ENCODE measurements at regions not wholly inside any gene's neighbourhood (a gene's known extent, or its start where the extent isn't known, plus 50 kb on each side); places are given as distances from the start of the nearest gene placed in this dataset.
"Not testable (repeated sequence)": the region's sequence is repeated elsewhere in the genome, so short reads cannot be mapped to it uniquely, and the experiment has no call there.

- no peak overlapping the region for H3K4me3 ChIP-seq (ENCODE audit: low read depth, low read length)
- ChIA-PET POLR2A (no interaction called here), CTCF (interaction anchor here (0.6 to 1.1 kb wide), 2 partner anchors 13 to 435 kb away, joined by 3 read pairs; no protein-coding TSS in a partner anchor)
- no peak for DNase-seq (ENCODE audit: low read depth, low spot score)
- TF ChIP-seq CTCF (IDR thresholded peaks at IDR 0.05; ENCODE audit: insufficient read depth, low read length, missing control alignments): no peak
These were observed 112.1 kb upstream of the LDB2 start for GRCh38 chr4:17010426-17011087.

GRCh38 chr4:17009871-17010367, 111.5 kb upstream of the LDB2 start:
- ChIA-PET POLR2A (no interaction called here), CTCF (interaction anchor here (0.6 to 1.1 kb wide), 2 partner anchors 13 to 436 kb away, joined by 3 read pairs; no protein-coding TSS in a partner anchor)
- DNase-seq (ENCODE audit: low read depth, low spot score): no peak
- TF ChIP-seq CTCF (IDR thresholded peaks at IDR 0.05; ENCODE audit: insufficient read depth, low read length, missing control alignments): no peak
- no peak overlapping the region for H3K4me3 ChIP-seq (ENCODE audit: low read depth, low read length)

GRCh38 chr4:17008834-17009345, 110.4 kb upstream of the LDB2 start:
- ChIA-PET CTCF (no interaction called here), POLR2A (no interaction called here)
- no peak for TF ChIP-seq CTCF (IDR thresholded peaks at IDR 0.05; ENCODE audit: insufficient read depth, low read length, missing control alignments)
- no peak overlapping the region for H3K4me3 ChIP-seq (ENCODE audit: low read depth, low read length)
- DNase-seq (ENCODE audit: low read depth, low spot score): no peak

- H3K4me3 ChIP-seq (ENCODE audit: low read depth, low read length); DNase-seq (ENCODE audit: low read depth, low spot score); CTCF ChIA-PET; POLR2A ChIA-PET: not testable (repeated sequence)
These were observed 105.4 kb upstream of the LDB2 start for GRCh38 chr4:17003606-17004392.

GRCh38 chr4:16995451-16995850, 97.0 kb upstream of the LDB2 start:
- CTCF ChIA-PET: no interaction called here
- H3K4me3 ChIP-seq (ENCODE audit: low read depth, low read length): no peak overlapping the region
- POLR2A ChIA-PET: no interaction called here
- no peak for TF ChIP-seq CTCF (IDR thresholded peaks at IDR 0.05; ENCODE audit: insufficient read depth, low read length, missing control alignments)
- DNase-seq (ENCODE audit: low read depth, low spot score): no peak

GRCh38 chr4:16993956-16994840, 95.8 kb upstream of the LDB2 start:
- no peak overlapping the region for H3K4me3 ChIP-seq (ENCODE audit: low read depth, low read length)
- ChIA-PET POLR2A (no interaction called here), CTCF (no interaction called here)
- no peak for TF ChIP-seq CTCF (IDR thresholded peaks at IDR 0.05; ENCODE audit: insufficient read depth, low read length, missing control alignments)
- DNase-seq (ENCODE audit: low read depth, low spot score): no peak

All from AG04449 (cell line).